ENCODE measurements at regions not wholly inside any gene's neighbourhood (a gene's known extent, or its start where the extent isn't known, plus 50 kb on each side); places are given as distances from the start of the nearest gene placed in this dataset.
"Not testable (repeated sequence)": the region's sequence is repeated elsewhere in the genome, so short reads cannot be mapped to it uniquely, and the experiment has no call there.

DNA sequence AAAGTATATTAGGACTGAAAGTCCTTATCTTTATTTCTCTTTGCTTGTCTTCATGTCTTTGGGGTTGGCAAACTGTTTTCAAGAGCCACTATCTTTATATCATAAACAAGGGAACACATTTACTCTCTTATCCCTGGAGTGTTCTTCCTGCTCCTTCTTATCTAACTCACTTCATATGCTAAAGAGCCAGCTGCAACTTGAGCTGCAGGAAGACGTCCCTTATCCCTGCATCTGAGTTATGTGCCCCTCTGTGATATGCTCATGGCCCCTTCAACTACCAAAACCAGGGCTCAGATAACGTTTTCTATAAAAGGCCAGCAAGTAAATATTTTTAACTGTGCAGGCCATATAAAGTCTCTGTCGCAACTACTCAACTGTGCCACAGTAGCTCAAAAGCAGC, 137.0 kb upstream of the CRBN start:
- H3K27me3 Mint-ChIP-seq, result no peaks in the 10 kb centered on the region
- intact Hi-C loops (cut with micrococcal nuclease), result no loop called here
- H3K4me3 Mint-ChIP-seq, result no peak overlapping the region
- H3K4me1 Mint-ChIP-seq, result no peaks in the 10 kb centered on the region
- no peak for DNase-seq
- H3K9me3 Mint-ChIP-seq, result no peaks in the 10 kb centered on the region
- no peaks in the 10 kb centered on the region for H3K36me3 Mint-ChIP-seq (ENCODE audit: low read depth)
- no peak overlapping the region for H3K27ac Mint-ChIP-seq

DNA sequence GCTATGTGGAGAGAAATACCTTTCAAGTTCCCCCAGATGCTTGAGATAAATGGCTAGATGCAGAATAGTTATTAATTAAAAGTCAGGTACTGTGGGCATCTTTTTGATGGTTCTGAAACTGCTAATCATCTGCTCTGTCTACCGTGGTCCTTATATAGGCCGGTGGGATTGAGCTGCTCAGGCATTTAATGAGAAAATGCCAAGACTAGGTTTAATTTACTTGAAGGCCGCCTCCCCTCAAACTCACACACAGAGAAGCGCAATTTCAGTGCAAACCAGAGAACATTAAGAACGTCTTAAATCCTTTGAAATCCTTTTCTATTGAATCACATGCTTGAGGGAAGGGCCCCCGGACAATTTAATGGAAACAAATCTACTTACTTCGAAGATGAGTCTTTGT, 136.4 kb upstream of the CRBN start:
- Mint-ChIP-seq H3K9me3 (no peaks in the 10 kb centered on the region), H3K4me3 (no peak overlapping the region), H3K36me3 (ENCODE audit: low read depth) (no peaks in the 10 kb centered on the region), H3K27ac (no peak overlapping the region), H3K4me1 (no peaks in the 10 kb centered on the region), H3K27me3 (no peaks in the 10 kb centered on the region)
- intact Hi-C loops (cut with micrococcal nuclease), result no loop called here
- no peak for DNase-seq

DNA sequence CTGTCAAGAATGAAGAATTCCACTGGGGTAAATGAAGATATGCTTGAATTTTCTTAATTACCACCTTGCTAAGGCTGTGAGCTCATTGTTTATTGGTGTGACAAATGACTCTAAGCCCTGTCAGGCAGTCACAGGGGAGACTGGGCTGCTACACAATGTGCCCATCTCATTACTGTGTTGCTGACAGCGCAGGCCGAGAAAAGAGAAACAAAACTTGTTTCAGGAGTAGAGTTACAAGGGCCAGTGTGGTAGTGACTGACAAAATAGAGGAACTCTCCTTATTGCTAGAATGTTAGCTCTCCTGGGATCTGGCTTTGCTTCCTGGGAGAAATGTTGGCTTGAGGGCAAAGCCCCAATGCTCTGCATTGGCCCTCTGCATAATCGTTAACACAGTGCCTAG, 130.4 kb upstream of the CRBN start:
- Mint-ChIP-seq H3K4me3 (no peak overlapping the region), H3K27ac (no peak overlapping the region), H3K9me3 (no peaks in the 10 kb centered on the region), H3K36me3 (ENCODE audit: low read depth) (no peaks in the 10 kb centered on the region), H3K4me1 (no peaks in the 10 kb centered on the region), H3K27me3 (no peaks in the 10 kb centered on the region)
- DNase-seq, result no peak
- intact Hi-C loops (cut with micrococcal nuclease), result no loop called here

DNA sequence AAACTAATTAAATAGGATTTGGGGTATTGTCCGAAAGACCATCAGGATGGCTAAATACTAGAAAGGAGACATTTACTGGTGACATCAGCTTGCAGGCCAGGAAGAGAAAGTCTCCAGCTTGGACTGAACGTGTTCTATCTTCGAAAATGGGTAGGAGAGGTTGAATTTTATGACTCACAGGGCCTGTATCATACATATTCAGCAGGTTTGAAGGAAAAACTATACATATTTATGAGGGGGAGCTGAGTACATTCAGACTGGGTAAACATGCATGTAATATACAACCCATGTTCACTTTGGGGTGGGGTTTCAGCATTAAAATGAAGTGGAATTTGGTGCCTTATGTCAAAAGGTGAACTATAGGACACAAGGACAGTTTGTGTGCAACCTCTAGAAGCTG, 129.3 kb upstream of the CRBN start:
- intact Hi-C loops (cut with micrococcal nuclease), result no loop called here
- H3K4me1 Mint-ChIP-seq, result no peaks in the 10 kb centered on the region
- no peaks in the 10 kb centered on the region for H3K36me3 Mint-ChIP-seq (ENCODE audit: low read depth)
- H3K27ac Mint-ChIP-seq, result no peak overlapping the region
- H3K9me3 Mint-ChIP-seq, result no peaks in the 10 kb centered on the region
- H3K4me3 Mint-ChIP-seq, result no peak overlapping the region
- DNase-seq, result no peak
- H3K27me3 Mint-ChIP-seq, result no peaks in the 10 kb centered on the region

DNA sequence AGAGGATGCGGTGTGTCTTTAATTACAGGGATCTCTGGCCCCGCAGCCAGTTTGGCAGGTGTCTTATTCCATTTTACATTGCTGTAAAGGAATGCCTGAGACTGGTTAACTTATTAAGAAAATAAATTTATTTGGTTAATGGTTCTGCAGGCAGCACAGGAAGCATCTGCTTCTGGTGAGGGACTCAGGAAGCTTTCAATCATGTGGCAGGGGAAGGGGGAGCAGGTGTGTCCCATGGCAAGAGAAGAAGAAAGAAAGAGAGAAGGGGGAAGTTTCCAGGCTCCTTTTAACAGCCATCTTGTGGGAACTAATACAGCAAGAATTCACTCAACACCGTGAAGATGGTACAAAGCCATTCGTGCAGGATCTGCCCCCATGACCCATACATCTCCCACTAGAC, 128.0 kb upstream of the CRBN start:
- H3K9me3 Mint-ChIP-seq, result no peaks in the 10 kb centered on the region
- no peak overlapping the region for H3K27ac Mint-ChIP-seq
- no peaks in the 10 kb centered on the region for H3K4me1 Mint-ChIP-seq
- H3K27me3 Mint-ChIP-seq, result no peaks in the 10 kb centered on the region
- intact Hi-C loops (cut with micrococcal nuclease), result no loop called here
- no peaks in the 10 kb centered on the region for H3K36me3 Mint-ChIP-seq (ENCODE audit: low read depth)
- no peak overlapping the region for H3K4me3 Mint-ChIP-seq
- DNase-seq, result no peak

DNA sequence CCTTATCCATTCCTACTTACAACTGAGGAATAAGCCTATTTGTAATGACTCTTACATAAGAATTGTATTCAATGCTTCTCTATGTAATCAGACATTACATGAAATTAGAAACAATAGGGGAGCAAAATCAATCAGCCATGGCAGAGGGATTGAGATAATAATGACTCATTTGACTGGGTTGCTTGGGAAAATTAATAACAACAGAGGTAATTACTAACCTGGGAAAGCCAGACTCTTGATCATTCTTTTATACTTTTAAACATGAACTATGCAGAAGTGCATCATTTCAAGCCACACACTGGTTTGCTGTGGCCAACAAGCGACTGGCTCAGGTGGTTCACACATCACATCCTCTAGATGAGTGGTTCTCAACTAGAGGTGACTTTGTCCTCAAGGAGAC, 126.3 kb upstream of the CRBN start:
- Mint-ChIP-seq H3K4me1 (no peaks in the 10 kb centered on the region), H3K4me3 (no peak overlapping the region), H3K27ac (no peak overlapping the region), H3K36me3 (ENCODE audit: low read depth) (no peaks in the 10 kb centered on the region), H3K27me3 (no peaks in the 10 kb centered on the region), H3K9me3 (no peaks in the 10 kb centered on the region)
- intact Hi-C loops (cut with micrococcal nuclease), result no loop called here
- no peak for DNase-seq

DNA sequence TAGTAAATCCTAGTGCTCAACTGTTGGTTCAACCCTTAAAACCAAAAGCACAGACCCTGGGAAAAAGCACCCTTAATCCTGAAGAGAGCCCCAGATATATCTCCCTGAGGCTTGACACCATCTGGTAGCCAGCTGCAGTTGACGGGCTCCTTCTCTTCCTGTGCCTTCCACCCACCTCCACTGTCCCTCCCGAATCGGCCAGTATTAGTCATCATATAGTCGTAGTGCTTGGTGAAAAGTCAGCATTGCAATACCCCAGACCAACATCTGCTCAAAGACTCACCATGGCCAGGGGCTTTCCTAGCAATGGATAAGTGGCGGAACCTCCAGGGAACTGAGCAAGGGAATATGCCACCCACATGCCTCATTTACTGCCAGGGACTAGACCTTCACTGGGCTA, 125.6 kb upstream of the CRBN start:
- no peak for DNase-seq
- Mint-ChIP-seq H3K9me3 (no peaks in the 10 kb centered on the region), H3K4me1 (no peaks in the 10 kb centered on the region), H3K4me3 (no peak overlapping the region), H3K27ac (no peak overlapping the region), H3K36me3 (ENCODE audit: low read depth) (no peaks in the 10 kb centered on the region), H3K27me3 (no peaks in the 10 kb centered on the region)
- intact Hi-C loops (cut with micrococcal nuclease), result no loop called here

DNA sequence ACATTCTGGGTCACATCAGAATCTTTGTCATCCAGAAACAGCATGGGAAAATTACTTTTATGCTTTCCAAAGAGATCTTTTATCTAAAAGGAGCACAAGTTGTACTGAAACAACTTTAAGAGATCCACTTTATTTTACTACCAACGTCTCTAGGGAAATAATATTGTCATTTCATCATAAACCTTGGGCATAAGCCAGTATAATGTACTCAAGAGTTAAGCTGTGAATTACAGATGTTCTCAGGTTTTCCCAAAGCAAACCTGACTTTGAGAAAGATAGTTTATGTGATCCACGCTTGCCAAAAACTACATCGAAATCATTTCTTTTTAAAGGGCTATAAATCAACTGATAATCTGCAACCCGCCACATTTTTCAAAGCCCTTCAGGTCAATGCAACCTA, 124.1 kb upstream of the CRBN start:
- no peaks in the 10 kb centered on the region for H3K27me3 Mint-ChIP-seq
- no peak overlapping the region for H3K27ac Mint-ChIP-seq
- intact Hi-C loops (cut with micrococcal nuclease), result no loop called here
- no peaks in the 10 kb centered on the region for H3K36me3 Mint-ChIP-seq (ENCODE audit: low read depth)
- H3K9me3 Mint-ChIP-seq, result no peaks in the 10 kb centered on the region
- no peak overlapping the region for H3K4me3 Mint-ChIP-seq
- DNase-seq, result no peak
- no peaks in the 10 kb centered on the region for H3K4me1 Mint-ChIP-seq

DNA sequence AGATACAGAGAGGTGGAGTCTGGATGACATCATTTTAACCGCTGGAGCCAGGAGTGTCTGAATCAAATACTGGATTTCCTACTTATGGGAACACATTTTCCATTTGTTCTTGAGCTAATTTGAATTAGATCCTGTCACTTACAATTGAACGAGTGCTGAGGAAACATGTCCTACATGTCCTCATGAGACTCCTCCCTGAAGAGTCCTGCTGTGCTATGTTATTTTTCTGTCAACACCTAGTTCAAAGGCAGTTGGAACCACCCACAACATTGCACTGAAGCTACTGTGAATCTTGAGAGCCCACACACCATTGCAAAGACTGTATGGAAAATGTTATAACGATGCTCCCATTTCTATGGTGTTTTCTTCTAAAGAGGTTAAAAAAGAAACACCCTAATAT, 123.5 kb upstream of the CRBN start:
- H3K27ac Mint-ChIP-seq, result no peak overlapping the region

DNA sequence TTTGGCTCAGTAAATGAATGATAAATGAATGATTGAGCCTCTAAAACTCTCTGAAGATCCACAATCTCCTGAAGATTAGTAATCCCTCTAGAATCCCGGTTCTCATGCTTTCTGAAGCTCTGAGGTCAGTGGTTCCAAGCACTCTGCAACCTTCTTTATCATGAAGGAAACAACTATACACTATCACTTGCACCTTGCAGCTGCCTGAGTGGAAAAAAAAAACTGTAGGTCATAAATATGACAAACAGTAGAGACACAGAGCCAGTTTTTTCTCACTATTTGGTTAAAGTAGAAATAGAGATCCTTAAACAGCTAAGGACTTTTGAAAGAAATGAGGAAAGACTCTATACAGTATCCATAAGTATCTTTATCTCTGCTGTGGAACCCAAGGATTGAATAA, 122.0 kb upstream of the CRBN start:
- no peak for DNase-seq
- Mint-ChIP-seq H3K36me3 (ENCODE audit: low read depth) (no peaks in the 10 kb centered on the region), H3K27ac (no peak overlapping the region), H3K27me3 (no peaks in the 10 kb centered on the region), H3K9me3 (no peaks in the 10 kb centered on the region), H3K4me3 (no peak overlapping the region), H3K4me1 (peaks cover 2% of the 10 kb centered on the region)
- intact Hi-C loops (cut with micrococcal nuclease), result no loop called here

More for the DNA sequence above, 123.5 kb upstream of the CRBN start:
- no peak overlapping the region for H3K4me3 Mint-ChIP-seq
- H3K27me3 Mint-ChIP-seq, result no peaks in the 10 kb centered on the region
- H3K9me3 Mint-ChIP-seq, result no peaks in the 10 kb centered on the region
- no peak for DNase-seq
- intact Hi-C loops (cut with micrococcal nuclease), result no loop called here
- no peaks in the 10 kb centered on the region for H3K36me3 Mint-ChIP-seq (ENCODE audit: low read depth)
- H3K4me1 Mint-ChIP-seq, result no peaks in the 10 kb centered on the region

DNA sequence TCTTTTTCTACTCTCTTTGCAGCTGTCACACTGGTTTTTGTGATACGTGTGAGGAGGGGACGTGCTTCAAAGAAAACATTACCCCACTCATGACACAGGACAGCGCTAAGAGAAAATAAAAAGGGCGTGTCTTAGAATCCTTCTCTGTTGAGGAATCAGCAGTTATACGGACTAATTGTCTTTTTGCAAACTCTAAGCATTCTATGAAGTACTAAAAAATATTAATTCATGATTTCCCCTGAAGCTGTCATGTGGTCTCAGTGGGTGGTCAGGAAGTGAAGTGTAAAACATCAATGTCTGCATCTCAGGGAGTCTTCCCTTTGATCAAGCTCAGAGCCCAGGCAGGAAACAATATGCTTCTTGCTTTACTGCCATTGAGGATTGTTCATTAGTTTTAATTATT, 117.5 kb upstream of the CRBN start:
- no peak overlapping the region for H3K27ac Mint-ChIP-seq
- no peaks in the 10 kb centered on the region for H3K36me3 Mint-ChIP-seq (ENCODE audit: low read depth)
- H3K4me1 Mint-ChIP-seq, result peaks cover 2% of the 10 kb centered on the region
- H3K27me3 Mint-ChIP-seq, result no peaks in the 10 kb centered on the region
- DNase-seq, result no peak
- peak overlapping the region; percentile 32 for H3K4me3 Mint-ChIP-seq
- intact Hi-C loops (cut with micrococcal nuclease), result no loop called here
- H3K9me3 Mint-ChIP-seq, result peaks cover 30% of the 10 kb centered on the region

DNA sequence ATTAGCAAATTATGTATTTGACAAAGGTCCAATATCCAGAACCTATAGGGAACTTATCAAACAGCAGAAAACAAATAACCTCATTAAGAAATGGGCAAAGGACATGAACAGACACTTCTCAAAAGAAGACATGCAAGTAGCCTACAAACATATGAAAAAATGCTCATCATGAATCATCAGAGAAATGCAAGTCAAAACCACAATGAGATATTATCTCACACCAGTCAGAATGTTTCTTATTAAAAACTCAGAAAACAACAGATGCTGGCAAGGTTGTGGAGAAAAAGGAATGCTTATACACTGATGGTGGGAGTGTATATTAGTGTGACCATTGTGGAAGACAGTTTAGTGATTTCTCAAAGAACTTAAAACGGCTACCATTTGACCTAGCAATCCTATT, 116.1 kb upstream of the CRBN start:
- Mint-ChIP-seq H3K27me3 (no peaks in the 10 kb centered on the region), H3K27ac (no peak overlapping the region), H3K4me3 (no peak overlapping the region), H3K9me3 (peaks cover 31% of the 10 kb centered on the region), H3K36me3 (ENCODE audit: low read depth) (no peaks in the 10 kb centered on the region), H3K4me1 (peaks cover 2% of the 10 kb centered on the region)
- DNase-seq, result no peak
- intact Hi-C loops (cut with micrococcal nuclease), result no loop called here

DNA sequence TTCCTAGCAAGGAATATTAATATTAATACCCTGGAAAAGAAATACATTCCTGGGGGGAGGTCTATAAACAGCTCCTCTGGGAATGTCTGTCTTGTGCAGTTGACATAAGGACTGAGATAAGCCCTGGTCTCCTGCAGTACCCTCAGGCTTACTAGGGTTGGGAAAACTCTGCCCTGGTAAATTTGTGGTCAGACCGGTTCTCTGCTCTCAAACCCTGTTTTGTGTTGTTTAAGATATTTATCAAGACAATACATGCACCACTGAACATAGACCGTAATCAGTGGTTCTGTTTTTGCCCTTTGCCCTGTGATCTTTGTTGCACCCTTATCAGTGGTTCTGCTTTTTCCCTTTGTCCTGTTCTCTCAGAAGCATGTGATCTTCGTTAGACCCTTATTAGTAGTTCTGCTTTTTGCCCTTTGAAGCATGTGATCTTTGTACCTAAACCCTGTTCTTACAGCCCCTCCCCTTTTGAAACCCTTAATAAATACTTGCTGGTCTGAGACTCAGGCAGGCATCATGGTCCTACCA, 112.3 kb upstream of the CRBN start:
- H3K4me1 Mint-ChIP-seq; H3K36me3 Mint-ChIP-seq (ENCODE audit: low read depth); DNase-seq; H3K4me3 Mint-ChIP-seq; intact Hi-C loops (cut with micrococcal nuclease); H3K27me3 Mint-ChIP-seq; H3K27ac Mint-ChIP-seq: not testable (repeated sequence)
- H3K9me3 Mint-ChIP-seq, result peaks cover 31% of the 10 kb centered on the region

DNA sequence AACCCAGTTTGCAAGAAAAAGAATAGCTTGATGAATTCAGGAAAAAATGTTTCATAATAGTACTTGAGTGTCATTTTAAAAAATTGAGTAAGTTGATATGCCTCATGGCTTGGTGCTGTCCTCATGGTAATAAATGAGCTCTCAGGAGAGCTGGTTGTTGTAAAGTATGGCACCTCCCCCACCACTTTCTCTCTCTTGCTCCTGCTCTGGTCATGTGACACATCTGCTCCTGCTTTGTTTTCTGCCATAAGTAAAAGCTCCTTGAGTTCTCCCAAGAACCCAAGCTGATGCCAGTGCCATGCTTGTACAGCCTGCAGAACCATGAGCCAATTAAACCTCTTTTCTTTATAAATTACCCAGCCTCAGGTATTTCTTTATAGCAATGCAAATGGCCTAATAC, 108.8 kb upstream of the CRBN start:
- Mint-ChIP-seq H3K4me1 (no peaks in the 10 kb centered on the region), H3K36me3 (ENCODE audit: low read depth) (no peaks in the 10 kb centered on the region), H3K27ac (no peak overlapping the region), H3K27me3 (no peaks in the 10 kb centered on the region), H3K4me3 (no peak overlapping the region), H3K9me3 (peaks cover 14% of the 10 kb centered on the region)
- intact Hi-C loops (cut with micrococcal nuclease), result no loop called here
- no peak for DNase-seq

DNA sequence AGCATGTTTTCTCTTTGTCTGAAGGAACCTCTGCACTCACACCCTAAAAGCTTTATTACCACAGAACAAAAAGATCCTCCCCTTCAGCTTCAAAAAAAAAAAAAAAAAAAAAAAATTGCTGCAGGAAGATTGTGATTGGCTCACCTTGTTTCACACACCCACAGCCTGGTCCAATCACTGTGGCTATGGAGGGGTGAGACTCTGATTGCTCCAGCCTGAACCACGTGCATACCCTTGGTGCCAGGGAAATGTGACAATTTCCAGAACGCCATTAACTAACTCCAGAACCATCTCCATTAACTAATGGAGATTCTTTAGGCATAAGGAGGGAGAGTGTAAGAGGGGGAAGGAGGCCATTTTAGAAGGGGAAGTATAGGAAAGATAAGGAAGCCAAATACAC, 106.5 kb upstream of the CRBN start:
- Mint-ChIP-seq H3K27ac (no peak overlapping the region), H3K9me3 (no peaks in the 10 kb centered on the region), H3K27me3 (no peaks in the 10 kb centered on the region), H3K4me1 (no peaks in the 10 kb centered on the region), H3K36me3 (ENCODE audit: low read depth) (no peaks in the 10 kb centered on the region), H3K4me3 (no peak overlapping the region)
- intact Hi-C loops (cut with micrococcal nuclease), result no loop called here
- no peak for DNase-seq
